Globus pallidus (tissue), 1 donor: ENCODE measurements at regions not wholly inside any gene's neighbourhood (a gene's known extent, or its start where the extent isn't known, plus 50 kb on each side); places are given as distances from the start of the nearest gene placed in this dataset.
"Not testable (repeated sequence)": the region's sequence is repeated elsewhere in the genome, so short reads cannot be mapped to it uniquely, and the experiment has no call there.

Experiments
- DNase-seq: peaks from one replicate; pipeline ENCODE4 v3.0.0-alpha.2; 2015; ENCODE audit warnings: low spot score

GRCh38 chr20:51125780-51126179 is 102.9 kb upstream of the KCNG1 start:
- DNase-seq: no peak

GRCh38 chr20:51125105-51125504 is 102.2 kb upstream of the KCNG1 start:
- no peak for DNase-seq

GRCh38 chr20:51123887-51124286 is 101.0 kb upstream of the KCNG1 start:
- DNase-seq: not testable (repeated sequence)

GRCh38 chr20:51122931-51123658 is 100.2 kb upstream of the KCNG1 start:
- DNase-seq: no peak

GRCh38 chr20:51121901-51122412 is 99.0 kb upstream of the KCNG1 start:
- no peak for DNase-seq

- DNase-seq: no peak
Measured at GRCh38 chr20:51121272-51121671, 98.4 kb upstream of the KCNG1 start.

GRCh38 chr20:51120868-51121267 is 98.0 kb upstream of the KCNG1 start:
- no peak for DNase-seq

GRCh38 chr20:51120438-51120837 is 97.5 kb upstream of the KCNG1 start:
- no peak for DNase-seq

- no peak for DNase-seq
Measured at GRCh38 chr20:51119914-51120313, 97.0 kb upstream of the KCNG1 start.

GRCh38 chr20:51118985-51119527 is 96.1 kb upstream of the KCNG1 start:
- DNase-seq: no peak

GRCh38 chr20:51118216-51118615 is 95.3 kb upstream of the KCNG1 start:
- no peak for DNase-seq

GRCh38 chr20:51116765-51117686 is 94.1 kb upstream of the KCNG1 start:
- no peak for DNase-seq

- DNase-seq: no peak
Measured at GRCh38 chr20:51111290-51111689, 88.4 kb upstream of the KCNG1 start.

GRCh38 chr20:51108638-51109363 is 85.9 kb upstream of the KCNG1 start:
- DNase-seq: no peak

GRCh38 chr20:51106011-51106410 is 83.1 kb upstream of the KCNG1 start:
- DNase-seq: no peak

GRCh38 chr20:51104960-51105920 is 82.3 kb upstream of the KCNG1 start:
- DNase-seq: no peak

- DNase-seq: no peak
Measured at GRCh38 chr20:51100617-51101016, 77.7 kb upstream of the KCNG1 start.

GRCh38 chr20:51098284-51098810 is 75.4 kb upstream of the KCNG1 start:
- peak; percentile 5 for DNase-seq

GRCh38 chr20:51097351-51098120 is 74.6 kb upstream of the KCNG1 start:
- no peak for DNase-seq
